ENCODE measurements at regions not wholly inside any gene's neighbourhood (a gene's known extent, or its start where the extent isn't known, plus 50 kb on each side); places are given as distances from the start of the nearest gene placed in this dataset.

DNA sequence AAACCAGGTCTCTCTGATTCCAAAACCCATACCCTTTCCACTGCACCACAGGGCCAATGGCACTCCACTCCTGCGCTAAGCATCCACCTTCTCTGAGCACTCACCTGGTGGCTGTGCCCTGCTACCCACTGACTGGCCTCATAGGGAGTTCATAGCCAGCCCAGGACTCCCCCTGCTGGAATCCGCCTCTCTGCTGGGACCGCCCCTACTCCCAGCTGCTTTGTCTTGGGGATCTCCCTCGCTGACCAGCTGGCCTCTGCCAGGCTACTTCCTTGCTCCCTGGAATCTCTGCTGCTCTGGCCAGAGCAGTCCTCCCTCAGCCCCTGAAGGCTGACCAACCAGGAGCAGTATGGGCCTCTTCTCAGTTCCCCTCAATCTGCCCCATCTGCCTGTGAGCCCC, 129.7 kb downstream of the FAXC start:
- Histone ChIP-seq H3K4me3 (no peak overlapping the region), H3K27ac (no peak overlapping the region), H3K36me3 (no peaks in the 10 kb centered on the region), H3K9me3 (no peaks in the 10 kb centered on the region), H3K4me1 (ENCODE audit: control insufficient read depth in 1 of 2, low read depth in 2 of 2) (no peaks in the 10 kb centered on the region), H3K27me3 (replicated peaks; ENCODE audit: insufficient read depth) (no peaks in the 10 kb centered on the region)
- TF ChIP-seq CTCF (IDR thresholded peaks at IDR 0.05): no peak
- DNase-seq (ENCODE audit: low spot score): no peak
- ATAC-seq (ENCODE audit: insufficient number of reproducible peaks, low FRiP score, low read depth): no peak

- Histone ChIP-seq H3K4me3 (no peak overlapping the region), H3K27ac (no peak overlapping the region), H3K4me1 (ENCODE audit: control insufficient read depth in 1 of 2, low read depth in 2 of 2) (no peaks in the 10 kb centered on the region), H3K9me3 (no peaks in the 10 kb centered on the region), H3K27me3 (replicated peaks; ENCODE audit: insufficient read depth) (no peaks in the 10 kb centered on the region), H3K36me3 (no peaks in the 10 kb centered on the region)
- no peak for TF ChIP-seq CTCF (IDR thresholded peaks at IDR 0.05)
- DNase-seq (ENCODE audit: low spot score) (no peak), ATAC-seq (ENCODE audit: insufficient number of reproducible peaks, low FRiP score, low read depth) (no peak)
These were observed 132.5 kb downstream of the FAXC start for GRCh38 chr6:99216959-99217358.

DNA sequence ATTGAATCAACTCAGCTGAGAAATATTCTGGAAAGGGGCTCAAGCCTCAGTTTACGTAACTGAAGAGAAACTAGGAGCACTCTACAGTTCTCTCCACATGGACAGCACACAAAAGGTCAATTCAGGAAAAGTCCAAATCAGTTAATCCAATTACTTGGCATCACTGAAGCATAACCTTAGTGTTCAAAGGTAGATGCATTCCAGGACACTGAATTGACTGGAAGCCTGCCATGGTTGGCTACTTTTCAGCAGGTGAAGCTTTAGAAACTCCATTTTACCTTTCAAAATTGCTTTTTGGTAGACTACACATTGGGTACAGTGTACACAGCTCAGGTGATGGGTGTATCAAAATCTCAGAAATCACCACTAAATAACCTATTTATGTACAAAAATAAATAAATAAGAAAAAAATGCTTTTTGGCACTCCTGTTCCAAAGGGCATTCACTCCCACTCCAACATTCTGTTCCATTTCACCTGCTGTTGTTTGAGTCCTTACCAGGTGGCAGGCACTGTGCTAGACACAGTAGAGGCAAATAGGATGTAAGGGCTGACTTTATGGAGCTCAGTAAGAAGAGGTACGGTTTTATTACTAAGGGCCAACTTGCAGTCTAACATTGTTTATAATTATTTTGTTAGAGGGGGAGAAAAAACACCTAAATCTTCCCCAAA, 153.4 kb downstream of the FAXC start:
- H3K4me1 ChIP-seq (ENCODE audit: control insufficient read depth in 1 of 2, low read depth in 2 of 2): no peaks in the 10 kb centered on the region
- no peak for DNase-seq (ENCODE audit: low spot score)
- no peak for TF ChIP-seq CTCF (IDR thresholded peaks at IDR 0.05)
- H3K27me3 ChIP-seq (replicated peaks; ENCODE audit: insufficient read depth): no peaks in the 10 kb centered on the region
- H3K36me3 ChIP-seq: no peaks in the 10 kb centered on the region
- no peak for ATAC-seq (ENCODE audit: insufficient number of reproducible peaks, low FRiP score, low read depth)
- H3K4me3 ChIP-seq: no peak overlapping the region
- H3K27ac ChIP-seq: no peak overlapping the region
- no peaks in the 10 kb centered on the region for H3K9me3 ChIP-seq

DNA sequence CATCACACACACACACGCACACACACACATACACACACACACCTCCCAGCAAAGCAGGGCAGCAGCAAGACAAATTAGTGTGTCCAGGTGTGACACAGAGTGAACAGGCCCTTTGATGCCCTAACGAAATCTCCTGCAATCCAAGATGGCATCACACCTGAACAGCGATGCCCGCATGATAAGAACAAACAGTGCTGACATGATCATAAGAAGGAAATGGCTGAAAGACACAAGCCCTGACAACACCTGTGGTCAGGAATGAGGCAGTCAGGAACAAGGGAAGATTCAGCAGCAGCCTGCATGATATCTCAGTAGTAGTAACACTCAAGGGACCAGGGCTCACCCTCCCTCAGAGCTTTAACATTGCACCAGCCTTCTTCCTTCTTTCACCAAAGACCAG, 156.9 kb downstream of the FAXC start:
- Histone ChIP-seq H3K27ac (no peak overlapping the region), H3K9me3 (no peaks in the 10 kb centered on the region), H3K4me1 (ENCODE audit: control insufficient read depth in 1 of 2, low read depth in 2 of 2) (no peaks in the 10 kb centered on the region), H3K4me3 (no peak overlapping the region), H3K27me3 (replicated peaks; ENCODE audit: insufficient read depth) (no peaks in the 10 kb centered on the region), H3K36me3 (no peaks in the 10 kb centered on the region)
- DNase-seq (ENCODE audit: low spot score) (no peak), ATAC-seq (ENCODE audit: insufficient number of reproducible peaks, low FRiP score, low read depth) (no peak)
- no peak for TF ChIP-seq CTCF (IDR thresholded peaks at IDR 0.05)

DNA sequence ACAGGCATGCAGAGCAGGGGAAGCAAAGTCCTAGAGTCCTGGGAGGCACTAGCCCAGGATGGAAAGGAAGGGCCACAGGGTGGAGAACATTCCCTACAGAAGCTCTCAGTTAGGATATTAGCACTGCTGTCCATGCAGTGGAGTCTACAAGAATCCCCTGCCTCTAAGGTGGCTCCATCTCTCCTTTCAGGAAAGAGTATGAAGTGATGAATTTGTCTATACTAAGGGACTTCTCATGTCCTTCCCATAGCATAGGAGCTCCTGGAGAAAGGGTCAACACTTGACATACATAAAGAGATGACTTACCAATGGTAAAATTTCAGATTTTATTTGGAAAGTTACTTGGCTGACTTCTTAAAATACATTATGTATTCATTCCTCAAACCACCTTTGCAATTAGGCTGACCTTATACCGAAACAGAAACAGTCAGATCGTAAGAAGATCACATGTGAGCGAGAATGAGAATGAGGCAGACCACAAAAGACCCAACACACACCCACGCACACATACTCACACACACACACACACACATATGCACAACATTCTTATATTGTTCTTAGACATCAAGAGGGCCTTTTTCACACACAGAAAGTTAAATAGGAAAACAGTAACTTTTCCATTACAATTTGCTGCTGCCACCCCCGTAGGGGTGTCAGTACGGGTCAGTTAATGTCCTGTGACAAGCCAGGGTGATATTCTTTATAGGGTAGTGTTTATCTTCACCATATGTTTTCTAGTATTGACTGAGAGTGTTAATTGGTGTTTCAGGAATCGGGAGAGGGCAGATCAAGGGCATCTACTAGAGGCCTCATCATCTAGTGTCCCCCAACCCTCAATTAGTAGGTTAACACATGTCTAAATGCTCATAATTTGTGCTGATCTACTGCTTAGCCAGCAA, 159.4 kb downstream of the FAXC start:
- Histone ChIP-seq H3K4me1 (ENCODE audit: control insufficient read depth in 1 of 2, low read depth in 2 of 2) (no peaks in the 10 kb centered on the region), H3K4me3 (no peak overlapping the region), H3K9me3 (no peaks in the 10 kb centered on the region), H3K27ac (no peak overlapping the region), H3K27me3 (replicated peaks; ENCODE audit: insufficient read depth) (no peaks in the 10 kb centered on the region), H3K36me3 (no peaks in the 10 kb centered on the region)
- no peak for TF ChIP-seq CTCF (IDR thresholded peaks at IDR 0.05)
- ATAC-seq (ENCODE audit: insufficient number of reproducible peaks, low FRiP score, low read depth) (no peak), DNase-seq (ENCODE audit: low spot score) (no peak)

Measured in thoracic aorta (tissue), 2 donors.